ENCODE measurements at regions not wholly inside any gene's neighbourhood (a gene's known extent, or its start where the extent isn't known, plus 50 kb on each side); places are given as distances from the start of the nearest gene placed in this dataset.

- Histone ChIP-seq H3K27ac (ENCODE audit: low read depth, low read length) (no peak overlapping the region), H3K4me1 (ENCODE audit: control insufficient read depth, insufficient read depth, low read length) (no peaks in the 10 kb centered on the region), H3K9ac (ENCODE audit: low read length) (no peak overlapping the region), H3K36me3 (ENCODE audit: control insufficient read depth, insufficient read depth, low read length) (no peaks in the 10 kb centered on the region), H3K27me3 (ENCODE audit: control insufficient read depth, insufficient read depth, low read length) (no peaks in the 10 kb centered on the region), H3K4me3 (ENCODE audit: low read length) (no peak overlapping the region)
Observed at GRCh38 chr5:164076556-164076955, 571.1 kb downstream of the MAT2B start.

GRCh38 chr5:164090358-164090757 lies 584.9 kb downstream of the MAT2B start:
- Histone ChIP-seq H3K9ac (ENCODE audit: low read length) (no peak overlapping the region), H3K4me3 (ENCODE audit: low read length) (no peak overlapping the region), H3K27ac (ENCODE audit: low read depth, low read length) (no peak overlapping the region), H3K27me3 (ENCODE audit: control insufficient read depth, insufficient read depth, low read length) (no peaks in the 10 kb centered on the region), H3K4me1 (ENCODE audit: control insufficient read depth, insufficient read depth, low read length) (no peaks in the 10 kb centered on the region), H3K36me3 (ENCODE audit: control insufficient read depth, insufficient read depth, low read length) (no peaks in the 10 kb centered on the region)

- no peaks in the 10 kb centered on the region for H3K27me3 ChIP-seq (ENCODE audit: control insufficient read depth, insufficient read depth, low read length)
- H3K27ac ChIP-seq (ENCODE audit: low read depth, low read length): no peak overlapping the region
- no peaks in the 10 kb centered on the region for H3K36me3 ChIP-seq (ENCODE audit: control insufficient read depth, insufficient read depth, low read length)
- no peak overlapping the region for H3K4me3 ChIP-seq (ENCODE audit: low read length)
- no peaks in the 10 kb centered on the region for H3K4me1 ChIP-seq (ENCODE audit: control insufficient read depth, insufficient read depth, low read length)
- H3K9ac ChIP-seq (ENCODE audit: low read length): no peak overlapping the region
Observed at GRCh38 chr5:164091836-164092235, 586.4 kb downstream of the MAT2B start.

- no peaks in the 10 kb centered on the region for H3K27me3 ChIP-seq (ENCODE audit: control insufficient read depth, insufficient read depth, low read length)
- no peaks in the 10 kb centered on the region for H3K4me1 ChIP-seq (ENCODE audit: control insufficient read depth, insufficient read depth, low read length)
- H3K4me3 ChIP-seq (ENCODE audit: low read length): no peak overlapping the region
- no peaks in the 10 kb centered on the region for H3K36me3 ChIP-seq (ENCODE audit: control insufficient read depth, insufficient read depth, low read length)
- H3K27ac ChIP-seq (ENCODE audit: low read depth, low read length): no peak overlapping the region
- H3K9ac ChIP-seq (ENCODE audit: low read length): no peak overlapping the region
Observed at GRCh38 chr5:164094291-164094690, 588.9 kb downstream of the MAT2B start.

- Histone ChIP-seq H3K9ac (ENCODE audit: low read length) (no peak overlapping the region), H3K27ac (ENCODE audit: low read depth, low read length) (no peak overlapping the region), H3K36me3 (ENCODE audit: control insufficient read depth, insufficient read depth, low read length) (no peaks in the 10 kb centered on the region), H3K27me3 (ENCODE audit: control insufficient read depth, insufficient read depth, low read length) (no peaks in the 10 kb centered on the region), H3K4me3 (ENCODE audit: low read length) (no peak overlapping the region), H3K4me1 (ENCODE audit: control insufficient read depth, insufficient read depth, low read length) (no peaks in the 10 kb centered on the region)
Observed at GRCh38 chr5:164097749-164098148, 592.3 kb downstream of the MAT2B start.

GRCh38 chr5:164098531-164098930 lies 593.1 kb downstream of the MAT2B start:
- Histone ChIP-seq H3K9ac (ENCODE audit: low read length) (no peak overlapping the region), H3K27me3 (ENCODE audit: control insufficient read depth, insufficient read depth, low read length) (no peaks in the 10 kb centered on the region), H3K4me1 (ENCODE audit: control insufficient read depth, insufficient read depth, low read length) (no peaks in the 10 kb centered on the region), H3K27ac (ENCODE audit: low read depth, low read length) (no peak overlapping the region), H3K36me3 (ENCODE audit: control insufficient read depth, insufficient read depth, low read length) (no peaks in the 10 kb centered on the region), H3K4me3 (ENCODE audit: low read length) (no peak overlapping the region)

GRCh38 chr5:164098979-164099378 lies 593.6 kb downstream of the MAT2B start:
- H3K27me3 ChIP-seq (ENCODE audit: control insufficient read depth, insufficient read depth, low read length): no peaks in the 10 kb centered on the region
- H3K4me3 ChIP-seq (ENCODE audit: low read length): no peak overlapping the region
- H3K27ac ChIP-seq (ENCODE audit: low read depth, low read length): no peak overlapping the region
- H3K9ac ChIP-seq (ENCODE audit: low read length): no peak overlapping the region
- no peaks in the 10 kb centered on the region for H3K4me1 ChIP-seq (ENCODE audit: control insufficient read depth, insufficient read depth, low read length)
- no peaks in the 10 kb centered on the region for H3K36me3 ChIP-seq (ENCODE audit: control insufficient read depth, insufficient read depth, low read length)

- H3K27me3 ChIP-seq (ENCODE audit: control insufficient read depth, insufficient read depth, low read length): no peaks in the 10 kb centered on the region
- H3K4me3 ChIP-seq (ENCODE audit: low read length): no peak overlapping the region
- H3K27ac ChIP-seq (ENCODE audit: low read depth, low read length): no peak overlapping the region
- no peak overlapping the region for H3K9ac ChIP-seq (ENCODE audit: low read length)
- H3K36me3 ChIP-seq (ENCODE audit: control insufficient read depth, insufficient read depth, low read length): no peaks in the 10 kb centered on the region
- no peaks in the 10 kb centered on the region for H3K4me1 ChIP-seq (ENCODE audit: control insufficient read depth, insufficient read depth, low read length)
Observed at GRCh38 chr5:164115420-164115819, 610.0 kb downstream of the MAT2B start.

- Histone ChIP-seq H3K27me3 (ENCODE audit: control insufficient read depth, insufficient read depth, low read length) (no peaks in the 10 kb centered on the region), H3K36me3 (ENCODE audit: control insufficient read depth, insufficient read depth, low read length) (no peaks in the 10 kb centered on the region), H3K9ac (ENCODE audit: low read length) (no peak overlapping the region), H3K4me3 (ENCODE audit: low read length) (no peak overlapping the region), H3K4me1 (ENCODE audit: control insufficient read depth, insufficient read depth, low read length) (no peaks in the 10 kb centered on the region), H3K27ac (ENCODE audit: low read depth, low read length) (no peak overlapping the region)
Observed at GRCh38 chr5:164119806-164120447, 614.5 kb downstream of the MAT2B start.

GRCh38 chr5:164127527-164127926 lies 622.1 kb downstream of the MAT2B start:
- no peak overlapping the region for H3K9ac ChIP-seq (ENCODE audit: low read length)
- no peak overlapping the region for H3K27ac ChIP-seq (ENCODE audit: low read depth, low read length)
- no peaks in the 10 kb centered on the region for H3K36me3 ChIP-seq (ENCODE audit: control insufficient read depth, insufficient read depth, low read length)
- H3K4me1 ChIP-seq (ENCODE audit: control insufficient read depth, insufficient read depth, low read length): no peaks in the 10 kb centered on the region
- H3K4me3 ChIP-seq (ENCODE audit: low read length): no peak overlapping the region
- H3K27me3 ChIP-seq (ENCODE audit: control insufficient read depth, insufficient read depth, low read length): no peaks in the 10 kb centered on the region

- H3K9ac ChIP-seq (ENCODE audit: low read length): no peak overlapping the region
- no peak overlapping the region for H3K4me3 ChIP-seq (ENCODE audit: low read length)
- H3K27ac ChIP-seq (ENCODE audit: low read depth, low read length): no peak overlapping the region
- no peaks in the 10 kb centered on the region for H3K27me3 ChIP-seq (ENCODE audit: control insufficient read depth, insufficient read depth, low read length)
- no peaks in the 10 kb centered on the region for H3K4me1 ChIP-seq (ENCODE audit: control insufficient read depth, insufficient read depth, low read length)
- no peaks in the 10 kb centered on the region for H3K36me3 ChIP-seq (ENCODE audit: control insufficient read depth, insufficient read depth, low read length)
Observed at GRCh38 chr5:164132358-164132757, 626.9 kb downstream of the MAT2B start.

GRCh38 chr5:164137095-164137494 lies 631.7 kb downstream of the MAT2B start:
- no peaks in the 10 kb centered on the region for H3K27me3 ChIP-seq (ENCODE audit: control insufficient read depth, insufficient read depth, low read length)
- H3K9ac ChIP-seq (ENCODE audit: low read length): no peak overlapping the region
- H3K36me3 ChIP-seq (ENCODE audit: control insufficient read depth, insufficient read depth, low read length): no peaks in the 10 kb centered on the region
- H3K27ac ChIP-seq (ENCODE audit: low read depth, low read length): no peak overlapping the region
- H3K4me1 ChIP-seq (ENCODE audit: control insufficient read depth, insufficient read depth, low read length): no peaks in the 10 kb centered on the region
- no peak overlapping the region for H3K4me3 ChIP-seq (ENCODE audit: low read length)

- Histone ChIP-seq H3K4me3 (ENCODE audit: low read length) (no peak overlapping the region), H3K27me3 (ENCODE audit: control insufficient read depth, insufficient read depth, low read length) (no peaks in the 10 kb centered on the region), H3K36me3 (ENCODE audit: control insufficient read depth, insufficient read depth, low read length) (no peaks in the 10 kb centered on the region), H3K27ac (ENCODE audit: low read depth, low read length) (no peak overlapping the region), H3K4me1 (ENCODE audit: control insufficient read depth, insufficient read depth, low read length) (no peaks in the 10 kb centered on the region), H3K9ac (ENCODE audit: low read length) (no peak overlapping the region)
Observed at GRCh38 chr5:164139423-164139822, 634.0 kb downstream of the MAT2B start.

Data from rectal smooth muscle tissue (tissue), 1 donor.